ENCODE measurements at regions not wholly inside any gene's neighbourhood (a gene's known extent, or its start where the extent isn't known, plus 50 kb on each side); places are given as distances from the start of the nearest gene placed in this dataset.
A peak's percentile ranks its signal among the peaks of the same experiment; 100 is the strongest.

GRCh38 chr14:101473795-101474562, 87.3 kb upstream of the DIO3 start:
- intact Hi-C loops (cut with DNase I; ENCODE audit: low total_unique reads): no loop called here
- WGBS, 2 donors: 73 to 74% methylated on average over 23 of the region's 23 CpGs
- H3K4me3 ChIP-seq (ENCODE audit: low read depth, poor library complexity, severe bottlenecking): no peak overlapping the region
- DNase-seq (ENCODE audit: low spot score in 2 of 2): peak in 1 of 2 donors; percentile 79
- TF ChIP-seq CTCF (IDR thresholded peaks at IDR 0.05) (no peak), POLR2A (IDR thresholded peaks at IDR 0.05) (no peak)

- H3K4me3 ChIP-seq (ENCODE audit: low read depth, poor library complexity, severe bottlenecking): no peak overlapping the region
- 70 to 74% methylated on average over 18 to 19 of the region's 19 CpGs for WGBS, 2 donors
- TF ChIP-seq CTCF (IDR thresholded peaks at IDR 0.05) (no peak), POLR2A (IDR thresholded peaks at IDR 0.05) (no peak)
- DNase-seq (ENCODE audit: low spot score in 2 of 2): peak in 1 of 2 donors; percentile 77
- intact Hi-C loops (cut with DNase I; ENCODE audit: low total_unique reads): no loop called here
Measured at GRCh38 chr14:101474563-101475455, 86.5 kb upstream of the DIO3 start.

GRCh38 chr14:101475456-101476257, 85.6 kb upstream of the DIO3 start:
- intact Hi-C loops (cut with DNase I; ENCODE audit: low total_unique reads): no loop called here
- no peak overlapping the region for H3K4me3 ChIP-seq (ENCODE audit: low read depth, poor library complexity, severe bottlenecking)
- TF ChIP-seq POLR2A (IDR thresholded peaks at IDR 0.05): no peak
- no peak for TF ChIP-seq CTCF (IDR thresholded peaks at IDR 0.05)
- 51 to 56% methylated on average over 24 to 26 of the region's 26 CpGs for WGBS, 2 donors
- DNase-seq (ENCODE audit: low spot score in 2 of 2): peak; percentile 43 to 83

GRCh38 chr14:101476258-101476915, 84.9 kb upstream of the DIO3 start:
- H3K4me3 ChIP-seq (ENCODE audit: low read depth, poor library complexity, severe bottlenecking): no peak overlapping the region
- 75 to 84% methylated on average over 9 of the region's 9 CpGs for WGBS, 2 donors
- intact Hi-C loops (cut with DNase I; ENCODE audit: low total_unique reads): no loop called here
- peak in 1 of 2 donors; percentile 61 for DNase-seq (ENCODE audit: low spot score in 2 of 2)
- TF ChIP-seq POLR2A (IDR thresholded peaks at IDR 0.05) (no peak), CTCF (IDR thresholded peaks at IDR 0.05) (no peak)

- DNase-seq (ENCODE audit: low spot score in 2 of 2): peak in 1 of 2 donors; percentile 73
- H3K4me3 ChIP-seq (ENCODE audit: low read depth, poor library complexity, severe bottlenecking): no peak overlapping the region
- intact Hi-C loops (cut with DNase I; ENCODE audit: low total_unique reads): no loop called here
- 63 to 66% methylated on average over 14 of the region's 14 CpGs for WGBS, 2 donors
- TF ChIP-seq POLR2A (IDR thresholded peaks at IDR 0.05) (no peak), CTCF (IDR thresholded peaks at IDR 0.05) (no peak)
Measured at GRCh38 chr14:101476916-101477553, 84.3 kb upstream of the DIO3 start.
